ENCODE measurements at regions not wholly inside any gene's neighbourhood (a gene's known extent, or its start where the extent isn't known, plus 50 kb on each side); places are given as distances from the start of the nearest gene placed in this dataset.

DNA sequence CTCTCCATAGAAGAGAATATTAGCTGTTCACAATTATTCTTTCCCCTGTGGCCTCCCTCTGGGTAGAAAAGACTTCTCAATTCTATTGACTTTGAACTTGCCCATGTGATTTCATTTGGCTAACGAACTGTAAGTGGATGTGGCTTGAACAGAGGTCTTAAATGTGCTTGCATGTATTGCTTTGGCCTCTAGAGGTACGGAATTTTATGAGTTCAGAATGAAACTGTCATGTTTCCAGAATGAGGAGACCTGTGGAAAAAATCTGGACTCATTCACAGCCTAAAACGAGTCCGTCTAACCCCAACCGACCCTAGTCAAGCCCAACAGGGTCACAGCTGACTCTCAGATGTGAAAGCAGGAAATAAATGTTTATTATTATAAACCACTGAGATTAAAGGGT, 596.7 kb upstream of the UBE2E2 start:
- TF ChIP-seq, protein P1, sequence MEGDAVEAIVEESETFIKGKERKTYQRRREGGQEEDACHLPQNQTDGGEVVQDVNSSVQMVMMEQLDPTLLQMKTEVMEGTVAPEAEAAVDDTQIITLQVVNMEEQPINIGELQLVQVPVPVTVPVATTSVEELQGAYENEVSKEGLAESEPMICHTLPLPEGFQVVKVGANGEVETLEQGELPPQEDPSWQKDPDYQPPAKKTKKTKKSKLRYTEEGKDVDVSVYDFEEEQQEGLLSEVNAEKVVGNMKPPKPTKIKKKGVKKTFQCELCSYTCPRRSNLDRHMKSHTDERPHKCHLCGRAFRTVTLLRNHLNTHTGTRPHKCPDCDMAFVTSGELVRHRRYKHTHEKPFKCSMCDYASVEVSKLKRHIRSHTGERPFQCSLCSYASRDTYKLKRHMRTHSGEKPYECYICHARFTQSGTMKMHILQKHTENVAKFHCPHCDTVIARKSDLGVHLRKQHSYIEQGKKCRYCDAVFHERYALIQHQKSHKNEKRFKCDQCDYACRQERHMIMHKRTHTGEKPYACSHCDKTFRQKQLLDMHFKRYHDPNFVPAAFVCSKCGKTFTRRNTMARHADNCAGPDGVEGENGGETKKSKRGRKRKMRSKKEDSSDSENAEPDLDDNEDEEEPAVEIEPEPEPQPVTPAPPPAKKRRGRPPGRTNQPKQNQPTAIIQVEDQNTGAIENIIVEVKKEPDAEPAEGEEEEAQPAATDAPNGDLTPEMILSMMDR (IDR thresholded peaks at IDR 0.05), result no peak
- TF ChIP-seq POLR2A (IDR thresholded peaks at IDR 0.05), result no peak
